ENCODE measurements at regions not wholly inside any gene's neighbourhood (a gene's known extent, or its start where the extent isn't known, plus 50 kb on each side); places are given as distances from the start of the nearest gene placed in this dataset.

DNA sequence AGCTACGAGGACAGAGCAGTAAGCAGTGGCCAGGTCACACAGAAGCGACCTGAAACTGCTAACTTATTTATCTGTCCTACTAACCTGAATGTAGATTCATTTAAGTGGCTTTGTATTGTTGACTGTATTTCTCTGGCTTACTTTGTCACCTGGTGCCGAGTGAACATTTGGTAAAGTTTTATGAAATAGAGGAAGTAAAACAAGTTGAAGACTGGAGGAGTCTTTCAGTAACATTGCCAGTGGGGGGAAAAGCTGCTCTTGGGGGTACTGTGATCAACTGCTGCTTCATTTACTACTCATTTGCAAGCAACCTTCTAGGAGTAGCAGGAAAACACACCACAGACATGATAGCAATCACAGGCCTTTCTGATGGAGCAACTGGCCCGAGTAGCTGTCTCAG, 615.0 kb downstream of the FGF9 start:
- Mint-ChIP-seq H3K4me3 (no peak overlapping the region), H3K4me1 (no peaks in the 10 kb centered on the region), H3K36me3 (ENCODE audit: insufficient read depth in 1 of 3, low read depth in 3 of 3) (peaks cover 0 to 1% (median 0%) of the 10 kb centered on the region in 3 experiments; a peak in 1 of 7 replicates), H3K27ac (no peak overlapping the region), H3K9me3 (no peaks in the 10 kb centered on the region), H3K27me3 (ENCODE audit: low read depth) (no peaks in the 10 kb centered on the region)
- no peak overlapping the region for H2BK5ac ChIP-seq (ENCODE audit: insufficient read length, low read length)
- no peaks in the 10 kb centered on the region for H3K4me1 ChIP-seq (ENCODE audit: insufficient read depth, low read length)
- DNase-seq, result no peak
- no peak overlapping the region for H2BK120ac ChIP-seq (ENCODE audit: low read depth, low read length, poor library complexity, severe bottlenecking)
- WGBS (ENCODE audit: extremely low coverage, insufficient read length, low lambda C conversion rate), result no CpG with 5 or more reads among the region's 4 CpGs
- TF ChIP-seq, protein P1, sequence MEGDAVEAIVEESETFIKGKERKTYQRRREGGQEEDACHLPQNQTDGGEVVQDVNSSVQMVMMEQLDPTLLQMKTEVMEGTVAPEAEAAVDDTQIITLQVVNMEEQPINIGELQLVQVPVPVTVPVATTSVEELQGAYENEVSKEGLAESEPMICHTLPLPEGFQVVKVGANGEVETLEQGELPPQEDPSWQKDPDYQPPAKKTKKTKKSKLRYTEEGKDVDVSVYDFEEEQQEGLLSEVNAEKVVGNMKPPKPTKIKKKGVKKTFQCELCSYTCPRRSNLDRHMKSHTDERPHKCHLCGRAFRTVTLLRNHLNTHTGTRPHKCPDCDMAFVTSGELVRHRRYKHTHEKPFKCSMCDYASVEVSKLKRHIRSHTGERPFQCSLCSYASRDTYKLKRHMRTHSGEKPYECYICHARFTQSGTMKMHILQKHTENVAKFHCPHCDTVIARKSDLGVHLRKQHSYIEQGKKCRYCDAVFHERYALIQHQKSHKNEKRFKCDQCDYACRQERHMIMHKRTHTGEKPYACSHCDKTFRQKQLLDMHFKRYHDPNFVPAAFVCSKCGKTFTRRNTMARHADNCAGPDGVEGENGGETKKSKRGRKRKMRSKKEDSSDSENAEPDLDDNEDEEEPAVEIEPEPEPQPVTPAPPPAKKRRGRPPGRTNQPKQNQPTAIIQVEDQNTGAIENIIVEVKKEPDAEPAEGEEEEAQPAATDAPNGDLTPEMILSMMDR (conservative IDR thresholded peaks at IDR 0.05), result no peak
- H3K14ac ChIP-seq (ENCODE audit: insufficient read depth, low read length), result no peak overlapping the region
- no peak overlapping the region for H2AK5ac ChIP-seq (ENCODE audit: insufficient read length, low read length)
- H3K79me2 ChIP-seq (ENCODE audit: insufficient read depth, low read length), result no peaks in the 10 kb centered on the region
- H3K56ac ChIP-seq (ENCODE audit: insufficient read length, low read depth, low read length), result no peak overlapping the region
- H2BK12ac ChIP-seq (ENCODE audit: insufficient read length, low read depth, low read length), result no peak overlapping the region
- H4K20me1 ChIP-seq (ENCODE audit: control insufficient read depth, insufficient read depth, insufficient read length), result no peaks in the 10 kb centered on the region
- no peak overlapping the region for H4K91ac ChIP-seq (ENCODE audit: insufficient read length, low read depth, low read length)
- H2AFZ ChIP-seq (ENCODE audit: low read length), result no peak overlapping the region
- H3K23me2 ChIP-seq (ENCODE audit: insufficient read length, low read depth, low read length, poor library complexity, severe bottlenecking), result no peaks in the 10 kb centered on the region
- H3K18ac ChIP-seq (ENCODE audit: insufficient read length, low read depth, low read length), result no peak overlapping the region
- H3K79me1 ChIP-seq (ENCODE audit: insufficient read depth, low read depth, low read length, poor library complexity, severe bottlenecking), result no peaks in the 10 kb centered on the region
- H3K23ac ChIP-seq (ENCODE audit: insufficient read length, low read depth, low read length), result no peak overlapping the region
- no peak overlapping the region for H3K27ac ChIP-seq (ENCODE audit: insufficient read length, low read depth, low read length)
- no peak overlapping the region for H2BK20ac ChIP-seq (ENCODE audit: low read depth, low read length, poor library complexity, severe bottlenecking)
- no peak overlapping the region for H3K9ac ChIP-seq (ENCODE audit: extremely low read depth, insufficient read length, low read length)
- no peak overlapping the region for H3T11ph ChIP-seq (ENCODE audit: low read length)
- no peaks in the 10 kb centered on the region for H3K9me3 ChIP-seq (ENCODE audit: control insufficient read depth, low read depth, low read length)
- no peak overlapping the region for H2BK15ac ChIP-seq (ENCODE audit: low read depth, low read length)
- no peak overlapping the region for H4K8ac ChIP-seq (replicated peaks; ENCODE audit: insufficient read length, low read depth, low read length)
- H4K5ac ChIP-seq (ENCODE audit: insufficient read length, low read depth, low read length), result no peak overlapping the region
- no peak overlapping the region for H3K4me2 ChIP-seq (ENCODE audit: insufficient read depth, insufficient read length, low read length)
- H3K27me3 ChIP-seq (ENCODE audit: insufficient read depth, low read length), result no peaks in the 10 kb centered on the region
- H3K4ac ChIP-seq (ENCODE audit: low read depth, low read length), result no peak overlapping the region
